ENCODE measurements at regions not wholly inside any gene's neighbourhood (a gene's known extent, or its start where the extent isn't known, plus 50 kb on each side); places are given as distances from the start of the nearest gene placed in this dataset.

DNA sequence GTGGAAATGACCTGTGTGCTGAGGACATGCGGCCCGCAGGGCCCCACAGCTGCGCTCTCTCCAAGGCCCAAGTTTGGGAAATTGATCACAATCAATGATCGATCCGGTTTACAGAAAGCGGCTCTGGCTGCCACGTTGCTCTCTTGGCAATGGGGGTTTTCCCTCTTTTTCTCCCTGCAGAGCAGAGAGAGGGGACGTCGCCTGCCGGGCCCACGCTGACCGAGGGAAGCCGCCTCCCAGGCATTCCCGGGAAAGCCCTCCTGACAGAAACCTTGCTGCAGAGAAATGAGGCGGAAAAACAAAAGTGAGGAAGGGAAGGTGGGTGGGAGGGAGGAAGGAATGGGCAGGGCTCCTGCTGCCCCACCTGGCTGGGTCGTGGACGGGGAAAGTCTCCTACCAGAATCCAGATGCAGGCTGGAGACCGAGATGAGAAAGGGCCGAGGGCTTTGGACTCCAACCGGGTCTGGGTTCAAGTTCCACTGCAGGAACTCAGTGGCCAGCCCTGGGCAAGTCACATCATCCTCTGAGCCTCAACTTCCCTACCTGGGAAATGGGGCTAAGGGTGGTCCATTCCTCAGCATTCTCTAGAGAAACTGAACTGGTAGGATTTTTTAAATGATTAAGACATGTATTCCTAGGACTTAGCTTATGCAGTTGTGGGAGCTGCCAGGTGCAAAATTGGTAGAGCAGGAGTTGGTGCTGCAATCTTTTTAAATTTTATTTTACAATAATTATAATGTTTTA is 75.5 kb downstream of the PHETA1 start:
- no peak for TF ChIP-seq CTCF (IDR thresholded peaks at IDR 0.05)
- no peak for TF ChIP-seq POLR2A (IDR thresholded peaks at IDR 0.05)
